GM12875 (cell line): ENCODE measurements at regions not wholly inside any gene's neighbourhood (a gene's known extent, or its start where the extent isn't known, plus 50 kb on each side); places are given as distances from the start of the nearest gene placed in this dataset.

Experiments used
- H3K4me3 ChIP-seq: one replicate; pipeline ENCODE4 v1.5.1; 2011; ENCODE audit warnings: low read depth, low read length, control low read depth
- CTCF ChIP-seq: IDR thresholded peaks from 2 replicates; pipeline ENCODE4 v1.5.1; 2011; ENCODE audit warnings: low read depth, mild to moderate bottlenecking, control low read depth, inconsistent platforms, low read length, moderate library complexity, borderline replicate concordance; ENCODE audit not compliant: insufficient read depth

- no peak for TF ChIP-seq CTCF
- no peak overlapping the region for H3K4me3 ChIP-seq
Measured at GRCh38 chr4:111274486-111274885, 651.6 kb upstream of the PITX2 start.

GRCh38 chr4:111281219-111281618, 658.3 kb upstream of the PITX2 start:
- no peak for TF ChIP-seq CTCF
- H3K4me3 ChIP-seq: no peak overlapping the region

GRCh38 chr4:111282035-111282434, 659.2 kb upstream of the PITX2 start:
- no peak overlapping the region for H3K4me3 ChIP-seq

GRCh38 chr4:111283066-111283677, 660.3 kb upstream of the PITX2 start:
- peak; percentile 71 for TF ChIP-seq CTCF

More at GRCh38 chr4:111282035-111282434, 659.2 kb upstream of the PITX2 start:
- TF ChIP-seq CTCF: no peak

GRCh38 chr4:111296466-111296865, 673.6 kb upstream of the PITX2 start:
- TF ChIP-seq CTCF: no peak
- H3K4me3 ChIP-seq: no peak overlapping the region

More at GRCh38 chr4:111283066-111283677, 660.3 kb upstream of the PITX2 start:
- no peak overlapping the region for H3K4me3 ChIP-seq

- no peak overlapping the region for H3K4me3 ChIP-seq
- TF ChIP-seq CTCF: no peak
Measured at GRCh38 chr4:111303806-111304205, 680.9 kb upstream of the PITX2 start.

- no peak overlapping the region for H3K4me3 ChIP-seq
- TF ChIP-seq CTCF: no peak
Measured at GRCh38 chr4:111323496-111323895, 700.6 kb upstream of the PITX2 start.
